Calu3 (cell line): ENCODE measurements at regions not wholly inside any gene's neighbourhood (a gene's known extent, or its start where the extent isn't known, plus 50 kb on each side); places are given as distances from the start of the nearest gene placed in this dataset.
"Not testable (repeated sequence)": the region's sequence is repeated elsewhere in the genome, so short reads cannot be mapped to it uniquely, and the experiment has no call there.

Experiments used
- BruUV-seq: library from RNA; stranded (reverse); fragments of 400-500 nt; replicated peaks from 2 replicates; lab custom pipeline; 2021; lab: Mats Ljungman, UMichigan
- CTCF ChIA-PET: fragments of 300-600 bp; sonication (Branson Sonifier 250); formaldehyde crosslinking; loops from one replicate; lab custom pipeline; 2022; ENCODE audit warnings: antibody characterized with exemption; lab: Charles Lee
- DNase-seq: peaks from one replicate; pipeline ENCODE4 v3.0.0; 2022
- H3K27ac Mint-ChIP-seq: one replicate; pipeline ENCODE4 v1.8.0; 2022; ENCODE audit warnings: mixed read lengths; ENCODE audit not compliant: unreplicated experiment
- H3K27me3 Mint-ChIP-seq: one replicate; pipeline ENCODE4 v1.8.0; 2022; ENCODE audit warnings: mixed read lengths; ENCODE audit not compliant: unreplicated experiment
- H3K36me3 Mint-ChIP-seq: one replicate; pipeline ENCODE4 v1.8.0; 2022; ENCODE audit warnings: mild to moderate bottlenecking, moderate library complexity, mixed read lengths; ENCODE audit not compliant: insufficient read depth, unreplicated experiment
- H3K4me1 Mint-ChIP-seq: one replicate; pipeline ENCODE4 v1.8.0; 2022; ENCODE audit warnings: mild to moderate bottlenecking, low read depth, mixed read lengths; ENCODE audit not compliant: unreplicated experiment
- H3K4me3 Mint-ChIP-seq: one replicate; pipeline ENCODE4 v1.8.0; 2022; ENCODE audit warnings: mild to moderate bottlenecking, low read depth, moderate library complexity, mixed read lengths; ENCODE audit not compliant: unreplicated experiment
- H3K9me3 Mint-ChIP-seq: one replicate; pipeline ENCODE4 v1.8.0; 2022; ENCODE audit warnings: low read depth, mixed read lengths; ENCODE audit not compliant: unreplicated experiment
- intact Hi-C: fragments of 100-400 bp; cut with micrococcal nuclease; formaldehyde crosslinking; loops from one replicate; pipeline ENCODE4 v1.10.0; 2022; ENCODE audit not compliant: unreplicated experiment
- TF ChIP-seq, protein P1 (sequence below): fragments of 200-600 bp; IDR thresholded peaks from one replicate; pipeline ENCODE4 v1.8.0; 2022; ENCODE audit warnings: antibody characterized with exemption; ENCODE audit not compliant: unreplicated experiment

DNA sequence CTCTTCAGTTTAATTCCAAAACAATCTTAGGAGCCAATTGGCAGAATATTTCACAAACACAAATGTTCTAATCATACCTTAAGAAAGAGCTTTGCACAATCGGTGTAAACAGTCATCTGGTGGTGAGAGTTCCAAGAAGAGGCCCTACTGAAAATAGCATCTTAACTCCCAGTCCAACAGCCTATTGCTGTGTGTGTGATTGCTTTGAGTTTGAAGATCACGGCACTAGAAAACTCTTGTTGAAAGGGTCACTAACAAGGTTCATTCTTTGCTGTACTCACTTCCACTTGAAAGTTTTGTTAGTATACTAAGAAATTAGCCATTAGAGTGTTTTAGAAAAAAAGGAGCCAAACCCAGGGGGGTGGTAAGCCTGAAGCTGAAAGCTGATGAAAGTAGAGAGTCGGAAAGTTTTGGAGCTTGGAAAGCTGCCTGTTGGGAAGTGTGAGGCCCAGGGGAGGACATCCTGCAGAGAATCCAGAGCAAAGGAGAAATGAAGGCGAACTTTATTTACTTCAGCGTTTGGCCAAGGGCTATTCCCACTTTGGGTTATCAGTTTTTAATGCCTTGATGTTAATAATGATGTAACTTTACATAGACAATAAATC lies 180.3 kb upstream of the GHR start:
- TF ChIP-seq, protein P1, sequence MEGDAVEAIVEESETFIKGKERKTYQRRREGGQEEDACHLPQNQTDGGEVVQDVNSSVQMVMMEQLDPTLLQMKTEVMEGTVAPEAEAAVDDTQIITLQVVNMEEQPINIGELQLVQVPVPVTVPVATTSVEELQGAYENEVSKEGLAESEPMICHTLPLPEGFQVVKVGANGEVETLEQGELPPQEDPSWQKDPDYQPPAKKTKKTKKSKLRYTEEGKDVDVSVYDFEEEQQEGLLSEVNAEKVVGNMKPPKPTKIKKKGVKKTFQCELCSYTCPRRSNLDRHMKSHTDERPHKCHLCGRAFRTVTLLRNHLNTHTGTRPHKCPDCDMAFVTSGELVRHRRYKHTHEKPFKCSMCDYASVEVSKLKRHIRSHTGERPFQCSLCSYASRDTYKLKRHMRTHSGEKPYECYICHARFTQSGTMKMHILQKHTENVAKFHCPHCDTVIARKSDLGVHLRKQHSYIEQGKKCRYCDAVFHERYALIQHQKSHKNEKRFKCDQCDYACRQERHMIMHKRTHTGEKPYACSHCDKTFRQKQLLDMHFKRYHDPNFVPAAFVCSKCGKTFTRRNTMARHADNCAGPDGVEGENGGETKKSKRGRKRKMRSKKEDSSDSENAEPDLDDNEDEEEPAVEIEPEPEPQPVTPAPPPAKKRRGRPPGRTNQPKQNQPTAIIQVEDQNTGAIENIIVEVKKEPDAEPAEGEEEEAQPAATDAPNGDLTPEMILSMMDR = no peak
- Mint-ChIP-seq H3K9me3 (no peaks in the 10 kb centered on the region), H3K4me3 (no peak overlapping the region), H3K27ac (no peak overlapping the region), H3K4me1 (no peaks in the 10 kb centered on the region), H3K27me3 (peaks cover 22% of the 10 kb centered on the region), H3K36me3 (no peaks in the 10 kb centered on the region)
- CTCF ChIA-PET = no interaction called here
- BruUV-seq = no TSS peak
- no peak for DNase-seq
- intact Hi-C loops = no loop called here

DNA sequence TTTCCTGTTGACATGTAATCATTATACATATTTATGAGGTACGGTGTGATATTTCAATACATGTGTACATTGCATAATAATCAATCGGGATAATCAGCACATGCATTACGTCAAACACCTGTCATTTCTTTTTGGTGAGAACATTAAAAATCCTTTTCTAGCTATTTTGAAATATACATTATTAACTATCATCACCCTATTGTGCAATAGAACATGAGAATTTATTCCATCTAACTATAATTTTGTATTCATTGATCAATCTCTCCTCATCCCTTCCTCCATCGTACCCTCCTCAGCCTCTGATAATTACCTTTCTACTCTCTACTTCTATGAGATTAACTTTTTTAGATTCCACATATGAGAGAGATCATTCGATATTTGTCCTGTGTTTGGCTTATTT lies 170.9 kb upstream of the GHR start:
- CTCF ChIA-PET = no interaction called here
- no peak for DNase-seq
- H3K36me3 Mint-ChIP-seq = no peaks in the 10 kb centered on the region
- BruUV-seq = no TSS peak
- H3K27ac Mint-ChIP-seq = no peak overlapping the region
- no peak overlapping the region for H3K4me3 Mint-ChIP-seq
- no peaks in the 10 kb centered on the region for H3K4me1 Mint-ChIP-seq
- peaks cover 14% of the 10 kb centered on the region for H3K27me3 Mint-ChIP-seq
- peaks cover 2% of the 10 kb centered on the region for H3K9me3 Mint-ChIP-seq
- intact Hi-C loops = no loop called here
- TF ChIP-seq, protein P1 = no peak

DNA sequence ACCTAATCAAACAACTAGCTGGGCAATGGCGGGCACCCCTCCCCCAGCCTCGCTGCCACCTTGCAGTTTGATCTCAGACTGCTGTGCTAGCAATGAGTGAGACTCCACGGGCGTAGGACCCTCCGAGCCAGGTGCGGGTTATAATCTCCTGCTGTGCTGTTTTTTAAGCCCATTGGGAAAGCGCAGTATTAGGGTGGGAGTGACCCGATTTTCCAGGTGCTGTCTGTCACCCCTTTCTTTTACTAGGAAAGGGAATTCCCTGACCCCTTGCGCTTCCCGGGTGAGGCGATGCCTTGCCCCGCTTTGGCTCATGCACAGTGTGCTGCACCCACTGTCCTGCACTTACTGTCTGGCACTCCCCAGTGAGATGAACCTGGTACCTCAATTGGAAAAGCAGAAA lies 163.3 kb upstream of the GHR start:
- intact Hi-C loops, H3K36me3 Mint-ChIP-seq, H3K4me3 Mint-ChIP-seq, H3K27me3 Mint-ChIP-seq, H3K27ac Mint-ChIP-seq, H3K4me1 Mint-ChIP-seq, CTCF ChIA-PET, BruUV-seq, DNase-seq, H3K9me3 Mint-ChIP-seq: not testable (repeated sequence)

DNA sequence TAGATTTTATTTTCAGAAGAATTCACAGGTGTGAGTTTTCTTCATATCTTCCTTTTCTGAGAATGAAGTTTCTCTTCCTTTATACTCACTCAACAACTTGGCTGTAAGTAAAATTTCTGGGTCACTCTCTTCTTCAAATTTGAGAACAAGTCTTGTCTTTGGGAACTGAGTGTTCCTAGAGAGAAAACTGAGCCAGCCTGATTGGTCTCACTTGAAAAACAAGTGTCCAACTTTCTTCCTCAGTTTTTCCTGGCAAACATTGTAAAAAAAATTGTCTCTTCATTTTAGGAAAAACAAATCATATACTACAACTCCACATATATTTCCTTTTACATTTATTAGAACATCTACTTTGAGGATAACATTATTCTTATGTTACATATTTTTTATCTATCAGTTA lies 156.1 kb upstream of the GHR start:
- no peak overlapping the region for H3K4me3 Mint-ChIP-seq
- CTCF ChIA-PET = no interaction called here
- H3K4me1 Mint-ChIP-seq = no peaks in the 10 kb centered on the region
- H3K27me3 Mint-ChIP-seq = peaks cover 13% of the 10 kb centered on the region
- H3K9me3 Mint-ChIP-seq = no peaks in the 10 kb centered on the region
- no peak for DNase-seq
- intact Hi-C loops = no loop called here
- TF ChIP-seq, protein P1 = no peak
- H3K27ac Mint-ChIP-seq = no peak overlapping the region
- BruUV-seq = no TSS peak
- H3K36me3 Mint-ChIP-seq = no peaks in the 10 kb centered on the region

DNA sequence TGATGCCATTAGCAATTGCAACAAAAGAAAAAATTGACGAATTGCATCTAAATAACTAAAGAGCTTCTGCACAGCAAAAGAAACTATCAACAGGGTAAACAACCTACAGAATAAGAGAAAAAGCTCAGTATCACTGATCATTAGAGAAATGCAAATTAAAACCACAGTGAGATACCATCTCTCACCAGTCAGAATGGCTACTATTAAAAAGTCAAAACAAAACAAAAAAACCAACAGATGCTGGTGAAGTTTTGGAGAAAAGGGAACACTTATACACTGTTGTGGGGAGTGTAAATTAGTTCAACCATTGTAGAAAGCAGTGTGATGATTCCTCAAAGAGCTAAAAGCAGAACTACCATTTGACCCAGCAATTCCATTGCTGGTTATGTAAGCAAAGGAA lies 155.1 kb upstream of the GHR start:
- H3K27ac Mint-ChIP-seq, H3K9me3 Mint-ChIP-seq, CTCF ChIA-PET, H3K4me3 Mint-ChIP-seq, DNase-seq, intact Hi-C loops, BruUV-seq, H3K4me1 Mint-ChIP-seq, H3K36me3 Mint-ChIP-seq: not testable (repeated sequence)
- peaks cover 13% of the 10 kb centered on the region for H3K27me3 Mint-ChIP-seq
